ENCODE measurements at regions not wholly inside any gene's neighbourhood (a gene's known extent, or its start where the extent isn't known, plus 50 kb on each side); places are given as distances from the start of the nearest gene placed in this dataset.

DNA sequence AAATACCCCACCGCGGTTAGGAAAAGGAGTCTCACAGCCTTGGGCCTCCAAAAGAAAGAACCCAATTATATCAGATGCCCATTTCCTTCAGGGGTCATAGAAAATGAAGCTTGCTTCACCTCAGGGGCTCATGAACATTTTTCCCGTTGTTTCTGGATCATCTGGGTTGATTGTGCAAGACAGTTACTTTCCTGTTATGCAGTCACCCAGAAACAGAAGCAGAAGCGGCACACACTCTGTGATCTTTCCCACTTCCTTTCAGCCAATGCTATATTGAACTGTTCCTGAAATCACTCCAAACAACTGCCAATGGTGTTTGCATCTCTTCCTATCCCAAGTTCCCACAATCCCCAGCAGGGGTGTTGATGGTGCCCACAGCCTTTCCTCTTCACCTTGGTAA, 295.6 kb upstream of the RASGRP1 start:
- TF ChIP-seq, protein P1, sequence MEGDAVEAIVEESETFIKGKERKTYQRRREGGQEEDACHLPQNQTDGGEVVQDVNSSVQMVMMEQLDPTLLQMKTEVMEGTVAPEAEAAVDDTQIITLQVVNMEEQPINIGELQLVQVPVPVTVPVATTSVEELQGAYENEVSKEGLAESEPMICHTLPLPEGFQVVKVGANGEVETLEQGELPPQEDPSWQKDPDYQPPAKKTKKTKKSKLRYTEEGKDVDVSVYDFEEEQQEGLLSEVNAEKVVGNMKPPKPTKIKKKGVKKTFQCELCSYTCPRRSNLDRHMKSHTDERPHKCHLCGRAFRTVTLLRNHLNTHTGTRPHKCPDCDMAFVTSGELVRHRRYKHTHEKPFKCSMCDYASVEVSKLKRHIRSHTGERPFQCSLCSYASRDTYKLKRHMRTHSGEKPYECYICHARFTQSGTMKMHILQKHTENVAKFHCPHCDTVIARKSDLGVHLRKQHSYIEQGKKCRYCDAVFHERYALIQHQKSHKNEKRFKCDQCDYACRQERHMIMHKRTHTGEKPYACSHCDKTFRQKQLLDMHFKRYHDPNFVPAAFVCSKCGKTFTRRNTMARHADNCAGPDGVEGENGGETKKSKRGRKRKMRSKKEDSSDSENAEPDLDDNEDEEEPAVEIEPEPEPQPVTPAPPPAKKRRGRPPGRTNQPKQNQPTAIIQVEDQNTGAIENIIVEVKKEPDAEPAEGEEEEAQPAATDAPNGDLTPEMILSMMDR (IDR thresholded peaks at IDR 0.05; ENCODE audit: insufficient read depth, low read length, poor library complexity, severe bottlenecking), result no peak
- no peak for TF ChIP-seq EZH2phosphoT487 (conservative IDR thresholded peaks at IDR 0.05; ENCODE audit: low read length)

Measured in SU-DHL-6 (cell line).